ENCODE measurements at regions not wholly inside any gene's neighbourhood (a gene's known extent, or its start where the extent isn't known, plus 50 kb on each side); places are given as distances from the start of the nearest gene placed in this dataset.

DNA sequence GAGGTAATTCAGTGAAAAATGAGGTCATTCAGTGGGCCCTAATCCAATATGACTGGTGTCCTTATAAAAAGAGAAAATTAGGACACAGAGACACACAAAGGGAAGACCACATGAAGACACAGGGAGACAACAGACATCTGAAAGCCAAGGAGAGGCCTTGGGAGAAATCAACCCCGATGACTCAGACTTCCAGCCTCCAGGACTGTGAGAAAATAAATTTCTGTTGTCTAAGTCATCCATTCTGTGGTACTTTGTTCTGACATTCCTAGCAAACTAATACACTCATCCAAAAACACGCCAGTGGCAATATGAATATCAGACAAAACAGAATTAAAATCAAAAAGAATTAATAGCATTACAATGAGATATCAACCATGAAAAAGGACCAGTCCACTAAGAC is 303.7 kb downstream of the SS18 start:
- DNase-seq (ENCODE audit: low spot score): no peak
- TF ChIP-seq EZH2 (IDR thresholded peaks at IDR 0.05; ENCODE audit: borderline replicate concordance, low read depth, low read length, poor library complexity, severe bottlenecking): no peak
- TF ChIP-seq, protein P1, sequence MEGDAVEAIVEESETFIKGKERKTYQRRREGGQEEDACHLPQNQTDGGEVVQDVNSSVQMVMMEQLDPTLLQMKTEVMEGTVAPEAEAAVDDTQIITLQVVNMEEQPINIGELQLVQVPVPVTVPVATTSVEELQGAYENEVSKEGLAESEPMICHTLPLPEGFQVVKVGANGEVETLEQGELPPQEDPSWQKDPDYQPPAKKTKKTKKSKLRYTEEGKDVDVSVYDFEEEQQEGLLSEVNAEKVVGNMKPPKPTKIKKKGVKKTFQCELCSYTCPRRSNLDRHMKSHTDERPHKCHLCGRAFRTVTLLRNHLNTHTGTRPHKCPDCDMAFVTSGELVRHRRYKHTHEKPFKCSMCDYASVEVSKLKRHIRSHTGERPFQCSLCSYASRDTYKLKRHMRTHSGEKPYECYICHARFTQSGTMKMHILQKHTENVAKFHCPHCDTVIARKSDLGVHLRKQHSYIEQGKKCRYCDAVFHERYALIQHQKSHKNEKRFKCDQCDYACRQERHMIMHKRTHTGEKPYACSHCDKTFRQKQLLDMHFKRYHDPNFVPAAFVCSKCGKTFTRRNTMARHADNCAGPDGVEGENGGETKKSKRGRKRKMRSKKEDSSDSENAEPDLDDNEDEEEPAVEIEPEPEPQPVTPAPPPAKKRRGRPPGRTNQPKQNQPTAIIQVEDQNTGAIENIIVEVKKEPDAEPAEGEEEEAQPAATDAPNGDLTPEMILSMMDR (conservative IDR thresholded peaks at IDR 0.05; ENCODE audit: low read depth, low read length): no peak

DNA sequence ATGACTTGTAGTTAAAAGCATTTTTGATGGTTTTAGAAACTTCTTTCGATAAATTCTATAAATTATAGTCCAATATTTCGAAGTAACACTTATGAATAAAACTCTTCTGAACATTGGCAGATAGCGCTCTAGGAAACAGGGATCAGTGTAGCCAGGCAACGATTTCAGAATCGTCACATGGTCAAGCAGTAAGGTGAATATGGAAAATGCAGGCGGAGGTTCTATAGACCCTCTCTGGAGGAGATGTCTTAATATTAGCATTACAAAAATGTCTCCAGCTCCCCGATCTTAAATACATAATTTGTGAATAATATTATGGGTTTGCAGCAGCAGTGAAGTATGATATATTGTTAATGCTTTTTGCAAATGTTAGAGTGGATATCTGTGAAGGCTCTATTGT is 310.3 kb downstream of the SS18 start:
- no peak for TF ChIP-seq EZH2 (IDR thresholded peaks at IDR 0.05; ENCODE audit: borderline replicate concordance, low read depth, low read length, poor library complexity, severe bottlenecking)
- TF ChIP-seq, protein P1 (conservative IDR thresholded peaks at IDR 0.05; ENCODE audit: low read depth, low read length): no peak
- ChIA-PET CTCF (no interaction called here), POLR2A (ENCODE audit: low non-redundant PET) (no interaction called here)
- Histone ChIP-seq H3K4me3 (ENCODE audit: low read depth, low read length, poor library complexity, severe bottlenecking) (no peak overlapping the region), H3K27me3 (replicated peaks; ENCODE audit: insufficient read depth, low read depth, low read length, poor library complexity) (no peaks in the 10 kb centered on the region), H3K36me3 (ENCODE audit: insufficient read depth, low read length, poor library complexity, severe bottlenecking) (no peaks in the 10 kb centered on the region), H3K27ac (ENCODE audit: low read depth, low read length, poor library complexity, severe bottlenecking) (no peak overlapping the region), H3K4me1 (ENCODE audit: insufficient read depth, low read length, poor library complexity, severe bottlenecking) (no peaks in the 10 kb centered on the region), H3K9me3 (ENCODE audit: low read depth, low read length, poor library complexity, severe bottlenecking) (no peaks in the 10 kb centered on the region)
- DNase-seq (ENCODE audit: low spot score): no peak
- no TSS peak for BruUV-seq (replicated peaks)
- intact Hi-C loops (cut with micrococcal nuclease; ENCODE audit: unreplicated experiment): no loop called here

More for the DNA sequence above, 303.7 kb downstream of the SS18 start:
- CTCF ChIA-PET: no interaction called here
- Histone ChIP-seq H3K27ac (ENCODE audit: low read depth, low read length, poor library complexity, severe bottlenecking) (no peak overlapping the region), H3K4me3 (ENCODE audit: low read depth, low read length, poor library complexity, severe bottlenecking) (no peak overlapping the region), H3K4me1 (ENCODE audit: insufficient read depth, low read length, poor library complexity, severe bottlenecking) (no peaks in the 10 kb centered on the region), H3K9me3 (ENCODE audit: low read depth, low read length, poor library complexity, severe bottlenecking) (no peaks in the 10 kb centered on the region), H3K36me3 (ENCODE audit: insufficient read depth, low read length, poor library complexity, severe bottlenecking) (no peaks in the 10 kb centered on the region), H3K27me3 (replicated peaks; ENCODE audit: insufficient read depth, low read depth, low read length, poor library complexity) (no peaks in the 10 kb centered on the region)
- intact Hi-C loops (cut with micrococcal nuclease; ENCODE audit: unreplicated experiment): no loop called here
- BruUV-seq (replicated peaks): no TSS peak
- POLR2A ChIA-PET (ENCODE audit: low non-redundant PET): no interaction called here

DNA sequence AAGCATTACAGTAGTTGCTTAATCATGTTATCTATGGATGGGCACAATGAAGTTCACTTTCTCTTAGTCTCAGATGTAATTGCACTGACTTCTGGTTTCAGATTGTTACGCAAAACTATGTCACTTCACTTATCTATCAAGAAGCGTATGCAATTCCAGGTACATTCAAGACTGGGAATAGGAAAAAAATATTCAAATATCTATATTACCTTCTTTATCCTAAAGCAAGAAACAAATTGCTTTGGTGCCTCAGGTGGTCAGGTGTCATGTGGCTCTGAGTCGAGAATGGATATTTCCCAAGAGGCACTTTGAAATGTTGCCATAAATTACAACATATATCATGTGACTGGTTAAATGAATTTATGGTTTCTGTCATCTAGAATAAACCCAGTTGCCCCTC is 318.6 kb downstream of the SS18 start:
- no peaks in the 10 kb centered on the region for H3K36me3 ChIP-seq (ENCODE audit: insufficient read depth, low read length, poor library complexity, severe bottlenecking)
- H3K9me3 ChIP-seq (ENCODE audit: low read depth, low read length, poor library complexity, severe bottlenecking): no peaks in the 10 kb centered on the region
- no peak overlapping the region for H3K4me3 ChIP-seq (ENCODE audit: low read depth, low read length, poor library complexity, severe bottlenecking)
- ChIA-PET CTCF (no interaction called here), POLR2A (ENCODE audit: low non-redundant PET) (no interaction called here)
- DNase-seq (ENCODE audit: low spot score): no peak
- intact Hi-C loops (cut with micrococcal nuclease; ENCODE audit: unreplicated experiment): no loop called here
- H3K4me1 ChIP-seq (ENCODE audit: insufficient read depth, low read length, poor library complexity, severe bottlenecking): no peaks in the 10 kb centered on the region
- TF ChIP-seq, protein P1 (conservative IDR thresholded peaks at IDR 0.05; ENCODE audit: low read depth, low read length): no peak
- no peak for TF ChIP-seq EZH2 (IDR thresholded peaks at IDR 0.05; ENCODE audit: borderline replicate concordance, low read depth, low read length, poor library complexity, severe bottlenecking)
- H3K27ac ChIP-seq (ENCODE audit: low read depth, low read length, poor library complexity, severe bottlenecking): no peak overlapping the region
- no peaks in the 10 kb centered on the region for H3K27me3 ChIP-seq (replicated peaks; ENCODE audit: insufficient read depth, low read depth, low read length, poor library complexity)
- no TSS peak for BruUV-seq (replicated peaks)

Data from A673 (cell line).